NT2/D1 (cell line): ENCODE measurements at regions not wholly inside any gene's neighbourhood (a gene's known extent, or its start where the extent isn't known, plus 50 kb on each side); places are given as distances from the start of the nearest gene placed in this dataset.

Experiments
- SUZ12 ChIP-seq: IDR thresholded peaks from 2 replicates; pipeline ENCODE4 v1.6.1; 2011; ENCODE audit not compliant: insufficient read length, insufficient read depth; ENCODE audit errors: extremely low read depth
- YY1 ChIP-seq: IDR thresholded peaks from 2 replicates; pipeline ENCODE4 v1.6.1; 2011; ENCODE audit not compliant: insufficient read length, insufficient read depth
- ZNF274 ChIP-seq: IDR thresholded peaks from 2 replicates; pipeline ENCODE4 v1.6.1; 2011; ENCODE audit warnings: mild to moderate bottlenecking, low read depth, low read length

DNA sequence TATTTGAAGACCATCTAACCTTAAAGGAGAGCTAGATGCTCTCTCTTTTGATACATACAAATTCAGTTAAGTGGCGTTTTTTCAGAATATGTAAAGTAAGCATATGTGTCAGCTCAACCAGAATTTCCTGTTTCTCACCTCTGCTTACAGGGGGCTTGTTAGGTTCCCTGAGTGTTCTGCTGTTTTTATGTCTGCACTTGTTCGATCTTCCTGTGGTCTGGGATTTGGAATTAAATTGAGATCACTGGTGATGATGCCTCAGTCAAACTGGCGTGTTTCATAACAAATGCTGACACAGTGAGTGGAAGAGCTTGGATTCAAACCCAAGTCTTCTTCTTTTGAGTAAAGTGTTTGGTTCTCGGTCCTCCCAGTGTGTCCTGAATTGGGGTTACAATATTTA lies 348.3 kb upstream of the AKR1E2 start:
- no peak for TF ChIP-seq YY1
- no peak for TF ChIP-seq ZNF274
- TF ChIP-seq SUZ12 = no peak
